T-helper 2 cell treated with Interferon-gamma antibody and Interleukin-4, amounts not matched to agents 100 ng/mL and 5 ng/mL, for 36 hours (primary cell): ENCODE measurements at regions not wholly inside any gene's neighbourhood (a gene's known extent, or its start where the extent isn't known, plus 50 kb on each side); places are given as distances from the start of the nearest gene placed in this dataset.

Experiments
- intact Hi-C: fragments of 100-400 bp; cut with micrococcal nuclease; formaldehyde crosslinking; loops from one replicate; pipeline ENCODE4 v1.15.1; 2023

- intact Hi-C loops: no loop called here
These were observed 88.1 kb upstream of the PIEZO2 start for GRCh38 chr18:11237484-11237883.

- intact Hi-C loops: no loop called here
These were observed 87.7 kb upstream of the PIEZO2 start for GRCh38 chr18:11237066-11237465.

- intact Hi-C loops: no loop called here
These were observed 74.8 kb upstream of the PIEZO2 start for GRCh38 chr18:11224153-11224552.

GRCh38 chr18:11219571-11219970 lies 70.2 kb upstream of the PIEZO2 start:
- intact Hi-C loops: no loop called here

GRCh38 chr18:11215216-11215615 lies 65.8 kb upstream of the PIEZO2 start:
- intact Hi-C loops: no loop called here

- intact Hi-C loops: no loop called here
These were observed 54.7 kb upstream of the PIEZO2 start for GRCh38 chr18:11204020-11204419.

- intact Hi-C loops: no loop called here
These were observed 50.1 kb upstream of the PIEZO2 start for GRCh38 chr18:11199477-11199876.
